SKM-1 treated with dmso at 0.1 percent for 144 hours (cell line): ENCODE measurements at regions not wholly inside any gene's neighbourhood (a gene's known extent, or its start where the extent isn't known, plus 50 kb on each side); places are given as distances from the start of the nearest gene placed in this dataset.

Source experiments
- DNase-seq: peaks from one replicate; lab custom pipeline; 2025; ENCODE audit not compliant: unreplicated experiment; lab: John Stamatoyannopoulos, UW

DNA sequence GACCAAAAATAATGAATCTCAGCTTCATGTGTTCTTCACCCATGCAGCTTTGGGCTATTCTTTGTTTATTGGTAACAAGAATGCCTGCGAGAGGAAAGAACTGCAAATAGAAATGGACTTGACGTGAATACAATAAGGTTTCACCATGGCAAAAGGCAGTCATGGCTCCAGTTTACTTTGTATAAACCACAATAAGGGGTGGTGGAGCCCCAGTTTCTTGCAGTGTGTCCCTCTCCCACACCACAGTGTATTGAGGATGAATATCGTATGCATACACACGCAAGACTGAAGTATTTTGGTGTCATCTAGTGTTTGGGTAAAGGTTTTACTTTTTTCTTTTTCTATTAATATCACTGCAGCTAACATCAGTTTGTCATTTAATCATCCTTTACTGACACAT is 159.7 kb upstream of the CNTN4 start:
- DNase-seq: no peak

DNA sequence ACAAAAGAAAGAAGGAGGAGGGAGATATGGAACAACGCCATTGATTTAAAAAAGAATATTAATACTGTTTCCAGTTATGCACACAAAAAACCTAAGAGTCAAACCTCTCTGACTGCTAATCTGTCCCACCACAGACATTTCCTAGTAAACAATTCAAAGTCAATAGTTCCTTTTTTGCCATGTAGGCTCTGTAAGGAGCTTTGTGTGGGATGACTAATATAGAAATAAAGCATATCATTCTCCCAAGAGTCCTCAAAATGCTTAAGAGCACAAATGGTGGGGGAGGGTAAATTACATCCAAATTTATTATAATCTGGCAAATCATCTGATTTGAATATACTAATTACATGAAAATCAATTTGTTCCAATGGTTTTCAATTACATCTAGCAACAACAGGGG is 155.9 kb upstream of the CNTN4 start:
- no peak for DNase-seq

DNA sequence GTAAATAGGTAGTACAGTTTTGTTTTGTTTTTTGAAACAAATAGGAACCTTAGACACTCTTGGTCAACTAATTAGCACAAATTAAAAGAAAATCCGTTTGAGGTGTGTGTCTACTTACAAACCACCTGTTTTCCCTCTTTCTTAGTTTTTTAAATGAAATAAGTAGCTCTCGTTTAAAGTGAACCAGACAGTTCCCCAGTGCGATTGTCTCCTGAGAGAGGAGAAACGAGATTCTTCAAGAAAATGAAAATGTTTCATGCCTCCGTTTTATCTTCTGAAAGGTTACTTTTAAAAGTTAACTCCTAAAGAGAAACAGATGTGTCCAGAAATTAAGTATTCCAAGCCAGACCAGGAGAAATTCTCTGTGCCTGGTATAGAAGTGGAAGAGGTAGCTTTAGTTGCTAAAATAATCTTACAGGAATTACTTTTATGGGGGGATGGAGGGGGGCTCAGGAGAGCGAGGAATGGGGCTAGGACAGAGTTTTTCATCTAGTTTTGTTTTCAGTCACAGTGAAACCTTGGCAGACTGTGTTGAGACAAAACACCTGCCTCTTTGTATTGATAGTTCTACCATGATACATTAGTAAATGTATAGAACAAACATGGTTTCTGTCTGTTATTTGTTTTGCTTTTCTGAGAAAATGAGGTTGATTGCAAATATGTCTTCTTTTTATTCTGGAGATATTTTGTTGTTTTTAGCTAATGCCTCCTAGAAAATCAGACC is 155.1 kb upstream of the CNTN4 start:
- no peak for DNase-seq

DNA sequence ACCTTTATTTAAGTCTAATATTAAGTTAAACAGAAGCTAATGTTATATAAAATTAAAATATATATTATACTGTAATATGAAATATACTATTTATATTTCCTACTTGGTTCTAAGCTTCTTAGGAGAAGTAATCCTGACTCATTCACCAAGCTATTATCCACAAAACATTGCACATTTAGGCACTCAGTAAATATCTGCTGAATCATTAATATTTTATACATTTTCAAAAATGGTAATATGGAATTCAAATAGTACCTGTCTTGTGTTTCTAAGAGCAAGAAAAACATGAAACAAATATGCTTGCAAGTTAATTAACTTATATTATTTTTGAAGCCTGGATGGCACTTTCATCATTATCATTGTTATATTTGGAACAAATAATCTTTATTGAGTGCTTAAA is 153.0 kb upstream of the CNTN4 start:
- DNase-seq: no peak

DNA sequence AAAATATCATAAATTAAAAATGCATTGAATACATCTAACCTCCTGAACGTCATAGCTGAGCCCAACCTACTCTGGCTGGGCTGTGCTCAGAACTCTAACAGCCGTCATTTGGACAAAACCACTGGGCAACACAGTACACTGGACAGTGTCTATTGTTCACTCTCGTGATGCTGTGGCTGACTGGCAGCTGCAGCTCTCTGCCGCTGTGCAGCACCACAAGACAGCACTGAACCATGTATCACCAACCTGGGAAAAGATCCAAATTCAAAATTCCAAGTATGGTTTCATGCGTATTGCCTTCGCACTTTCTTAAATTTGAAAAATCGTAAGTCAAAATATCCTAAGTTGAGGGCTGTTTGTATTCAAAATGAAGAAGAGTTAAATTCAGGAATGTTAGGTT is 145.1 kb upstream of the CNTN4 start:
- no peak for DNase-seq

DNA sequence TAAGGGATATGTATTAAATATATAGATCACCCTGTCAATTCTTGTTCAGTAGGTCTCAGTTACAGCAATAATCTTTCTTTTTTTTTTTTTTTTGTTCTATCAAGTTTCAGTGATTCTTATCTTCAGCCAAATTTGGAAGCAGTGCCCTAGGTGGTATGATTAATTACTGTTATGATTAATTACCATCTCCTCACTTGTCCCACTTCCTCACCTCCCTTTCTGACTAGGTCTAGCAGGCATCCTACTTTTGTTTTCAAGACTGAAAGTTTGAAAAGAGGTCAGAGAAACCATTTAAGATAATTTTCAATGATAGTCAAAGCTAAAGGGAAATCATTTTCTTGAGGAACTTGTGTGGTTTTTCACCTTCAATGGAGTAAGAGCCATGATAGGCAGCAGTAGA is 144.0 kb upstream of the CNTN4 start:
- no peak for DNase-seq

DNA sequence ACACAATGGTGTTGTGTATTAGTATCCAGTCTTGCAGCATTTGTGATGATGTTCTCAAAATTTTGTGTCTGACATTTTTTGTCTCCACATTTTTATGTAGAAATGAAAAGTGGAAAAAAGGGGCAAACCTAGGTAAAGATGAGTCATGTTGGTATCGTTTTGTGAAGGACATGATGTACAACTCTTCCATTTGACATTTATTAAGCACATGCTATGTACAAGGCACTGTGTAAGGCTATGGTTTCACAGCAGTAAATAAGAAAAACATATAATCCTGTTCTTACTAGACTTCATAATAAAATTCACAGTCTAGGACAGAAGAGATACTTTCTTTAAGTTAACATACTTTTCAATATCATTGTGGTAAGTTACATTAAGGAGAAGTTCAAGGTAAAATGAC is 143.5 kb upstream of the CNTN4 start:
- DNase-seq: no peak

DNA sequence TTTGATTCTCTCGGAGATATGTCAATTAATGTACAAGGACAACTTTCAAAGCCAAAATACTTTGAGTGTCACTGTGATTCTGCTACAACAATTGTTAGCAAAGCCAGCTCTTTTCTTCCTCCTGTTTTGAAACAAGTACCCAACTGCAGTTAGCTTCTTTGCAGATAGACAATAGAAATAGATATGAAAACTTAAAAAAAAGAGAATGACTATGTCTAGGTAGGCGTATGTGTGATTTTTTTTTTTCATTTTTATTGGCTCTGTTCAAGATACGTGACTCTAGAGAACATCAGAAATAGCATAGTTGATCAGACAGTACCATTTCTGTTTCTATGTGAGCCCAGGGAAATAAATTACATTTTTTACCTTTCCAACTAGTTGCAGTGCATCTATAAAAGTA is 142.9 kb upstream of the CNTN4 start:
- no peak for DNase-seq

DNA sequence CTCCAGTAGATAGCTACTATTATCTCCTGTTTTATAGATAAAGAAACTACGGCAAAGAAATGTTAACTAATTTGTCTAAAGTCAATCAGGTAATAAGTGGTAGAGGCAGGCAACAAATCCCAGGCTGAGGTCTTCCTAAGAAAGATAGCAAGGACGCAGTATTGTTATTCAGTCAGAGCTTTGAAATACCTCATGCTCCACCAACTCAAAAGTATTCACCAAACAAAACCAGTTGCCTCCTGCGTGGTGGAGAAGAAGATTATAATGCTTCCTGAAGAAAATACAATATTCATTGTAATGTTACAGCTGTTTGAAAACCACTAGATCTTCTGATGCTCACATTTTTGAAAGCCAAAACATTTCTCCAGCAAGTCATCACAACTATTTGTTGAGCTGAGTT is 138.2 kb upstream of the CNTN4 start:
- DNase-seq: no peak

DNA sequence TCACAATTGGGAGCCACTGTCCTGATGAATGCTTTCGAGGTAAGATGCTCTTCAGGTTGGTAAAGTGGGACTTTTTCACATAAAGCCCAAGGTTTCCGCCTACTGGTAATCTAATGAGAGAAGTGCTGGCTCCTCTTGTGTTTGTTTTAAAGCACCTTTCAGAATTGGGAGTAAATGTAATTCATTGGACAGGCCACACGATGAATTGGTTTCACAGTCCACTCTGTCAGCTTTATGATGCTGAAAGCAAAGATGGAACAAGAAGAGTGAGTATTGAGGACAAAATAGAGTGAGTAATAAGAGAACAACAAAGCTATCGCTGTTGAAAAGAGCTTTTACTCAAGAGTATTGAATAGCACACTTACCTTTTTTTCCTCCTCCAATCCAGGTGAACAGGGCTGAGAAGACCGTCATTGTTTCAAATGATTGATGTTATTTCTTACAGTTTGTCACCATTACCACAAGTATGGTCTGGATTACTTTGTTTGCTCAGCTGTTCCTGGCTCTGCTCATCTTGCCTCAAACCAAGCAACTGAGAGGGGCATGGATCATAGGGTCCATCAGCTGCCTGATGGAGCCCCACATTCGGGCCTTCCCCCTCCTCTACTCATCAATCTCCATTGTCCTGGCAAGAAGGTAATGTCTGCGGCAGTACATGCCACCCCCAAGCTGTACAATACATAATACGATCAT is 136.1 kb upstream of the CNTN4 start:
- no peak for DNase-seq

DNA sequence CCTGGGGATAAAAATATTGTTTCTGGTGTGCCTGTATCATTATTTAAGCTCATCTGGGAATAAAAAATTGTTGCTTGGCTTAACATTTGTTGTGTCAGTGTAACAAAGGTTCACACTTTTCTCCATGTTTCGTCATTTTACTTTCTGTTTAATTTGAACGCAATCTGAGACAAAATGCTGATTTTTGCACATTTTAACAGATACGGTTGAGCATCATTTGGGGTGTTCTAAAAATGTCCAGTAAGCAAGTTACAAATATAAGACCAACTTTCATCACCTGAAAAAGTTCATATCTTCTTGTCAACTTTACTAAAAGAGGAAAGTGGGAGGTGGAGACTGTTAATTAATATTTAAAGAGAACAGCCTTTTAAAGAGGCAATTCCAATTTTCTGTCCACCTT is 134.8 kb upstream of the CNTN4 start:
- DNase-seq: no peak

DNA sequence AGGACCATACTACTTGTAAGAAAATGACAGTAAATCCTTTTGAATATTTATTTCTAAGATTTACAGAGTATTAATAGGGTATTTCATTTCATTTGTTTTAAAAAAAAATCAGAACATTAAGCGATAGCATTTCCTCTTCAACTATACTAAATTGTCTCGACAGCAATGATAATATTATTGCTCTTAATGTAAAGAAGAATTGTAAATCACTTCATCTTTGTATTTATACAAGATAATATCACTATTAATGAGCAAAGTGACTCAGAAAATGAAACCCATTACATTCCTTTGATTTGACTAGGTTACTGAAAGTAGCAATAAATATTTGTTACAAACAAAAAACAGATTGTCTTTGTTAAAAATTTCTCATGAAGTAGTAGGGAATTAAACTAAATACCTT is 131.1 kb upstream of the CNTN4 start:
- DNase-seq: no peak

DNA sequence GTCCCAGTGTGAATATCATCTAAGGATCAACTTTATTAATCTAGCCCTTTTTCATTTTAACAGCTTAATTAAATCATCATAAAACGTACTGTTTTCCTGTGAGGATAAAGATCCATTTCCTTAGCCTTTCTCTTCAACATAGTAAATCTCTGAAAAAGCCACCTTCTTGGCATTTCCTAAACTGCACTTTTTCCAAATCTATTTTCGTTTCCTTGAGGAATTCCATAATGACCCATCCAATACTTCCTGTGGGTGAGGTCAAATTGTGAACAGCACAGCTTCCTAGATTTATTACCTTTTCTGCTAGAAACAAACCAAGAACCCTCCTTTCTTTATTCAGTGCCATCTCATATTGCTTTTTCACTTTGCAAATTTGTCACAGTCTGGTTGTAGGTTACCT is 129.4 kb upstream of the CNTN4 start:
- no peak for DNase-seq

DNA sequence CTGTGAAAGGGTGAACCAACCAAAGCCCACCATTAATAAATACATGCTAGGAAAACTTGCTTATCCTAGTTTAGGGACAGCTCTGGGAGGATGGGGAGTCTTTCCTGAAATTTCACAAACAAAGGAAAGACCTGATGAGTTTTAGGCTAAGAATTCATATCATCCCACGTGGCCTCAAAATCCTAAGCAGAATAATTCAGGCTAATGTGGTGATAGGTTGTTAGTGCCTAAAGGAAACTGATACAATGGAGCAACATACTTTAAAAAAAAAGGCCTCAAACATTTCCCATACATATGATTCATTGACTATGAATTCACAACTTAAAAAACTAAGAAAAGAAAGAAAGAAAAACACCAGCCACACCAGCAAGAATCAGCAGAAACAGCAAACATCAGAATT is 126.9 kb upstream of the CNTN4 start:
- no peak for DNase-seq

DNA sequence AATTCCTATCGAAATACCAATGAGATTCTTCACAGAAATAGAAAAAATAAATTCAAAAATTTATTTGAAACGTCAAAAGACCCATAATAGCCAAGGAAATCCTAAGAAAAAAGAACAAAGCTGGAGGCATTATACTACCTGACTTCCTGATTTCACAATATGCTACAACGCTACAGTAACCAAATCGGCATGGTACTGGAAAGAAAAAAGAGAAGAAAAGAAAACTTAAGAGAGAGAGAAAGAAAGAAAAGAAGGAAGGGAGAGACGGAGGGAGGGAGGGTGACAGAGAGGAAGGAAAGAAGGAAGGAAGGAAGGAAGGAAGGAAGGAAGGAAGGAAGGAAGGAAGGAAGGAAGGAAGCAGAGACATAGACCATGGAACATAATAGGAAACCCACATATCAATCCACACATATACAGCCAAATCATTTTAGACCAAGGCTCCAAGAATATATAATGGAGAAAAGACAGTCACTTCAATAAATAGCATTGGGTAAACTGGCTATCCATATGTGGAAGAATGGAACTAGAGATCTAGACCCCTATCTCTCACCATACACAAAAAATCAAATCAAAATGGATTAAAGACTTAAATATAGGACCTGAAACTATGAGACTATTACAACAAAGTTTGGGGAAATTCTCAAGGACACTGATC is 118.6 kb upstream of the CNTN4 start:
- no peak for DNase-seq

DNA sequence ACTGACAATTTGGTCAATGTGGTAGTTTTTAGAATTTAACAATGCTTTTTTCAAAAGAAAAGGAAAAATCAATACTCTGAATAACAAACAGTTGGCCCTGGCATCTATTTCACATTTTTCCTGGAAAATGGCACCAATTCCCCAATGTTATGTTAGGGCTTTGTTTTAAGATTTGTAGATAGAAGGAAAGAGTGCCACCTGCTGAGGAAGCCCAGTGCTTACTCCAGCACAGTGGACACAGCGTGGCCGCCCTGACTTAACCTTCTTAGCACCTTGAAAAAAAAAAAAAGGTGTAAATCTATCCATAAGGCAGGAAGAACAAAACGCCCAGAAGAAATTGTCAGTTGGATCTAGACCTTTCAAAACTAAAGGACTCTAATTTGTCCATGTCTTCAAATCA is 110.7 kb upstream of the CNTN4 start:
- peak; percentile 25 for DNase-seq

DNA sequence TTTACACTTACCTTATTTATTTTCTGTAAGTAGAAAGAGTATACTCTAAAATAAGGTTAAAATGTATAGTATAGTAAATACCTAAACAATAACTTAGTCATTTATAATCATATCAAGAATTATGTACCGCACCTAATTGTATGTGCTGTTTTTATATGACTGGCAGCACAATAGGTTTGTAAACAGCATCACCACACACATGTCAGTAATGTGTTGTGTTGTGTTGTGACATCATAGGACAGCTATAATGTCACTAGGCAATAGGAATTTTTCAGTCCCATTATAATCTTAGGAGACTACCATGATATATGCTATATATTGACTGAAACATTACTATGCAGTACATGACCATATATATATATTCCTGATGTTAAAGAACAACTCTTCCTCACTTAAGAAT is 99.9 kb upstream of the CNTN4 start:
- DNase-seq: no peak

DNA sequence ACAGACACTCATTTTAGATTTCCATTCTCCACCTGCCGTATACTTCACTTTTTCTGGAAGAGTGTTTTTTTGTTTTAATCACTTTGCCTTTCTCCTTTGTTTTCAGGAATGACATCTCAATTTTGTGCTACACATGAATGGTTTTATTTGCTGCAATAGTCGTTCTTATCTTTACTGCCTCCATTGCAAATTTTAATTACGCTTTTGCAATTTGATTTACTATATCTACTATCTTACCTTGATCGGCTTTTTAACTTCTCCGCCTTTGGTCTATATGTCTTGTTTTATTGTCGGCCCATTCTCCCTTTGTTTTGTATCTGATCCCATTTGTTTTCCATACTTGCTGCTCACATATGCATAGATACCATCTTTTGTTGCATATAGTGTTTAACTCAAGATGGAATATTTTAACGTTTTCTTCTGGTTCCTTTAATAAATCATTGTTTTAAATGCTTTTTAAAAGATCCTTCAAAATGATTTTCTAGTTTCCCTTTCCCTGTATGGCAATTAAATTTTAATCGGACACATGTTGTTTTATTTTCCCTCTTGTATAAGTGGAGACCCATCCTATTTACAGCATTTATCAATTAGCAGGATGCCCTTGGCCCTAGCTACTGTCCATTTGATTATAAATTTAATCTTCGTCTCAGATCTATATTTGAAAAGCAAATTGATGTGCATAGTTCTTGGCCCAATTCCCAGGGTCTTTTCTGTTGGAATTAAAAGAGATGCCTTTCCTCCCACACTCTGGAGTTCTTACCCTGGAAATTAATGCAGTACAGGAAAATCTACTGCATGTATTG is 97.2 kb upstream of the CNTN4 start:
- no peak for DNase-seq

DNA sequence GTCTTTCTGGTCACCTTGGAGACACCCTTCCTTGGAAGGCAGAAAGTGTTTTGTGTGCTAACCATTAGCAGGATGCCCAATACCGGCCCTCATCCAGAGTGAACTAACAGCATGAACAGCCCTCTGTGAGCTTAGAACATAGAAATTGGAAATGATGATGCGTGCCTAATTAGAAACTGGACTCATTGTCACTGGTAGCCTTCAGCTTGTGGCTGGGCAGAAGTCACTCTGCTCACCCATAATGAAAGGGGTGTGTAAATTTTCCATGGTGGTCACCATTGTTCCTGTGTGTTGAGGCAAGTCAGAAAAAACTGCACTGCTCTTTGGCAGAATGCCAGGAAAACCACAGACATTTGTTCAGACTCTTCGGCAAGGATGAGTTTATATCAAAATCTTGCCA is 74.7 kb upstream of the CNTN4 start:
- DNase-seq: no peak

DNA sequence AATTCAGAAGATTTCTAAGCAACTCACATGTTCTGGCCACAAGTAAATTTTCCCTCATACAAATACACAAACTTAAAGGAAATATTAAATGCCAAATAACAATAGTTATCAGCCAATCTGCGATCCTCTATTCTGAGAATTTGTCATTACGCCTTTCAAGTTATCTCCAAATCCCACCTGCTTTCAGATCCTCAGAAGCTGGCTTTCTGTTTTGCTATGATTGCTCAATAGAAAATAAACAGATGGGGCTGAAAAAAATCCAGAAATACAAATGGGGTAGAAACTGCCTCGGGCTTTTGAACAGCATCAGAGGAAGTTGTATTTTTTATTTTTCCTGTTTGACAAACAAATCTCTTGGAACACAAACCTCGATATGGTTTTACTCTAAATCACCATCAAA is 74.0 kb upstream of the CNTN4 start:
- DNase-seq: no peak

DNA sequence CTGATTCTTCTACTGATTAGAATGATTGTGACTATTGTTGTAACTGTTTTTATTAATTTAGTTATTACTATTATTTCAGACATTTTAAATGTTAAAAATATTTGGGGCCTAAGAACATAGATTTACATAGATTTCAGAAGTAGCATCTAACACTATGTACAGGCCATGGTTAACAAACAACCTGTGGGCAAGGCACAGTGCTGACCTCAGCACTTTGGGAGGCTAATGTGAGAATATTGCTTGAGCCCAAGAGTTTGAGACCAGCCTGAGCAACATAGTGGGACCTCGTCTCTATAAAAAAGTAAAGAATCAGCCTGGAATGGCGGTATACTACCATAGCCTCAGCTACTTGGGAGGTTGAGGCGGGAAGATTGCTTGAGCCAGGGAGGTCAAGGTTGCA is 69.1 kb upstream of the CNTN4 start:
- no peak for DNase-seq

DNA sequence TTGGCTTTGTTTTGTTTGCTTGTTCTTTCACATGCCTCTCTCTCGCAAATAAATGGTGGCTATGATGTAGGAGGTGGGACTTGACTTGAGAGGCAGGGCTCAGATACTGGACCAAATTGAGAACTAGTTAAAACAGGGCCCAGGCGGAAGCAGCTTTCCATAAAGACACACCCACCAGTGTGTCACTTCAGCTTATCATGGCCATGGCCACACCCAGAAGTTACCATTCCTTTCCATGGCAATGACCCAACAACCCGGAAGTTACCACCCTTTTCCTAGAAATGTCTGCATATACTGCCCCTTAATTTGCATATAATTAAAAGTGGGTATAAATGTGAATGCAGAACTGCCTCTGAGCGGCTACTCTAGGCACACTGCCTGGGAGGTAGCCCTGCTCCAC is 62.6 kb upstream of the CNTN4 start:
- DNase-seq: no peak
